ENCODE measurements at regions not wholly inside any gene's neighbourhood (a gene's known extent, or its start where the extent isn't known, plus 50 kb on each side); places are given as distances from the start of the nearest gene placed in this dataset.

DNA sequence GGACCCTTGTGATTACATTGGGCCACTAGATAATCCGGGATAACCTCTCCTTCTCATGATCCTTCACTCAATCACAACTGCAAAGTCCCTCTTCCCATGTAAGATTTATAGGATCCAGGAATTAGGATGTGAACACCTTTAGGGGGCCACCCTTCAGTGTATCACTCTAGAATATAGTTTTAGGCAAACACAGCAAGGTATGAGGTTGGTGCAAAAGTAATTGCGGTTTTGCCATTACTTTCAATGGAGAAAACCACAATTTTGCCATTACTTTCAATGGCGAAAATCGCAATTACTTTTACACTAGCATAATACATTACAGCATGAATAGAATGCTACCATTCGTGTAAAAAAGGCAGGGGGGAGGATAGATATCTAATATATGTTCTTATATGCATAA is 104.0 kb downstream of the BAMBI start:
- no peak for DNase-seq
- H3K9me3 ChIP-seq = no peaks in the 10 kb centered on the region
- H3K4me3 ChIP-seq = no peak overlapping the region
- no peak overlapping the region for H3K27ac ChIP-seq
- no peaks in the 10 kb centered on the region for H3K36me3 ChIP-seq (ENCODE audit: low read depth, missing control alignments)
- H3K4me1 ChIP-seq = no peaks in the 10 kb centered on the region
- intact Hi-C loops (cut with DNase I; ENCODE audit: low total_unique reads) = no loop called here
- TF ChIP-seq, protein P1, sequence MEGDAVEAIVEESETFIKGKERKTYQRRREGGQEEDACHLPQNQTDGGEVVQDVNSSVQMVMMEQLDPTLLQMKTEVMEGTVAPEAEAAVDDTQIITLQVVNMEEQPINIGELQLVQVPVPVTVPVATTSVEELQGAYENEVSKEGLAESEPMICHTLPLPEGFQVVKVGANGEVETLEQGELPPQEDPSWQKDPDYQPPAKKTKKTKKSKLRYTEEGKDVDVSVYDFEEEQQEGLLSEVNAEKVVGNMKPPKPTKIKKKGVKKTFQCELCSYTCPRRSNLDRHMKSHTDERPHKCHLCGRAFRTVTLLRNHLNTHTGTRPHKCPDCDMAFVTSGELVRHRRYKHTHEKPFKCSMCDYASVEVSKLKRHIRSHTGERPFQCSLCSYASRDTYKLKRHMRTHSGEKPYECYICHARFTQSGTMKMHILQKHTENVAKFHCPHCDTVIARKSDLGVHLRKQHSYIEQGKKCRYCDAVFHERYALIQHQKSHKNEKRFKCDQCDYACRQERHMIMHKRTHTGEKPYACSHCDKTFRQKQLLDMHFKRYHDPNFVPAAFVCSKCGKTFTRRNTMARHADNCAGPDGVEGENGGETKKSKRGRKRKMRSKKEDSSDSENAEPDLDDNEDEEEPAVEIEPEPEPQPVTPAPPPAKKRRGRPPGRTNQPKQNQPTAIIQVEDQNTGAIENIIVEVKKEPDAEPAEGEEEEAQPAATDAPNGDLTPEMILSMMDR (IDR thresholded peaks at IDR 0.05) = no peak
- TF ChIP-seq POLR2A (IDR thresholded peaks at IDR 0.05) = no peak
- 89 to 92% methylated on average over 5 of the region's 5 CpGs for WGBS, 2 donors
- H3K27me3 ChIP-seq = no peaks in the 10 kb centered on the region

DNA sequence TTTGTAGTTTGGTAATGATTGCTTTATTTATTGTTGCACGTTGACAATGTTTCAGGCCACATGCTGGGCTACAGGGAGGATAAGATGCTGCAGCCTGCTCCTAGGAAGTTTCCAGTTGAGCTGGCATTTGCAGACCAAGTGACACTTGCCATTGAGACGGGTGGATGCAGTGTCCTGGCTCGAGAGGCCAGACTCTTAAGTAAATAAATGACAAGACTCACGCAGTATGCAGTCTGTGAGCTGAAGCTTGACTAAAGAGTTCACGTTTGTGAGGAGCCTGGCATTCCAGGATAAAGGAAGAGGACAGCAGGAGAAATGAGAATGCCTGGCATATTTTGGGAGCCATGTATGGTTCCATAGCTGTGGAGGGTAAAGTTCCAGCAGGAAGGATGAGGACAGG is 105.8 kb downstream of the BAMBI start:
- 89 to 94% methylated on average over 5 of the region's 5 CpGs for WGBS, 2 donors
- Histone ChIP-seq H3K27ac (no peak overlapping the region), H3K9me3 (no peaks in the 10 kb centered on the region), H3K4me1 (no peaks in the 10 kb centered on the region), H3K27me3 (no peaks in the 10 kb centered on the region), H3K4me3 (no peak overlapping the region), H3K36me3 (ENCODE audit: low read depth, missing control alignments) (no peaks in the 10 kb centered on the region)
- TF ChIP-seq, protein P1 (IDR thresholded peaks at IDR 0.05) = no peak
- TF ChIP-seq POLR2A (IDR thresholded peaks at IDR 0.05) = no peak
- intact Hi-C loops (cut with DNase I; ENCODE audit: low total_unique reads) = no loop called here
- no peak for DNase-seq

DNA sequence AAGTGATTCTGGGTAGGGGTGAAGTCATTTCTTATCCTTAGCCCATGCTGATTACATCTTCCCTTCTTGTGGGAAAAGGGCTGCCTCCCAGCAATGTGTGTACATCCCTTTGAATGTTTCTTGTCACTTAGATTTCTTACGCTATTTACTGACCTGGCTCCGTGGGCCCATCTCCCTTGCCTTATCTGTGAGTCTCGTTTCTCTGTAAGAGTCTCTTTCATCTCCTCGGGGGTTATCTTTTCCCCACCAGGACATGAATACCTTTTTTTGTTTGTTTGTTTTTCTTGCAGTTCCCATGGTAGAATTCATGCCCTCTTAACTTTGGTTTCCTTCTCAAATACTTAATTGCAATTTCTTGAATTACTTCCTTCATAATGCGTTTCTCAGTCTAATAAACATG is 107.7 kb downstream of the BAMBI start:
- Histone ChIP-seq H3K9me3 (no peaks in the 10 kb centered on the region), H3K4me1 (no peaks in the 10 kb centered on the region), H3K36me3 (ENCODE audit: low read depth, missing control alignments) (no peaks in the 10 kb centered on the region), H3K27me3 (no peaks in the 10 kb centered on the region), H3K4me3 (no peak overlapping the region), H3K27ac (no peak overlapping the region)
- no peak for TF ChIP-seq POLR2A (IDR thresholded peaks at IDR 0.05)
- TF ChIP-seq, protein P1 (IDR thresholded peaks at IDR 0.05) = no peak
- no peak for DNase-seq
- WGBS, 2 donors = 58 to 65% methylated on average over 5 of the region's 5 CpGs
- intact Hi-C loops (cut with DNase I; ENCODE audit: low total_unique reads) = no loop called here

DNA sequence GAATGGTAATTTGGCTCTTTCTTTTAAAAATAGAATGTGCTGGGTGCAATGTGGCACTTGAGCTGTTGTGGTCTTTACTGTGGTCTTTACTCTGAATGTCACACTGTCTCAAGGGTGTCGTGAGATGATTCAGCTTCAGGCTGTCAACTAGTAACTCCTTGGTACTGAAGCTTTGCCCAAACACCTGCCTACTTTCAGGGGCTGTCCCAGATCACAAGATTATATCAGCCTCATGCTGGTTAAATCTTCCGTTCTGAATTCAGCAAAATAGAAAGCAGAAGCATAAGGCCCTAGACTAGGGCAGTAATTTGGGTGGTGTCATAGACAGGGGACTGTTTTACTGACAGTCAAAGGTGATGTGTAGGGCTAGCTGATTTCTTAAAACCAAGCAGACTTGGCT is 110.9 kb downstream of the BAMBI start:
- no peaks in the 10 kb centered on the region for H3K27me3 ChIP-seq
- no peaks in the 10 kb centered on the region for H3K36me3 ChIP-seq (ENCODE audit: low read depth, missing control alignments)
- intact Hi-C loops (cut with DNase I; ENCODE audit: low total_unique reads) = no loop called here
- H3K4me1 ChIP-seq = no peaks in the 10 kb centered on the region
- TF ChIP-seq, protein P1 (IDR thresholded peaks at IDR 0.05) = no peak
- TF ChIP-seq POLR2A (IDR thresholded peaks at IDR 0.05) = no peak
- H3K9me3 ChIP-seq = no peaks in the 10 kb centered on the region
- H3K4me3 ChIP-seq = no peak overlapping the region
- H3K27ac ChIP-seq = no peak overlapping the region
- 83 to 100% methylated on average over 2 of the region's 2 CpGs for WGBS, 2 donors
- no peak for DNase-seq

DNA sequence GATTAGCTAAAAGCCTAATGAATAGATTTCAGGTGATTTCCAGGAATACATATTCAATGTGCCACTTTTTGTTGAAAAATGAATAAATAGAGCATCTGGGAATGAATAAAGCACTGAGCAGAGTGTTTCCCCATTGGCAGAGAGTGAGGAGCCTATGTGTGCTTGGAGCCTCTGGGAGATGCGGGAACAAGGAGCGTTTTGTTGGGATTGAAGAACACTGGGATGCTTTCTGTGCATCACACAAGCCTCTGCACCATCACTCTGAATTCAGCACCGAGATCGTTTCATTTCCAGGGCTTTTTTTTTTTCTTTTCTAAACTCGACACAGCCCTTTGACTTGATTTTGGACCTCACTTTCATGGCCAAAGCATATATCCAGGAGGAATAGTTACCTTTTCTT is 111.4 kb downstream of the BAMBI start:
- no peak for TF ChIP-seq POLR2A (IDR thresholded peaks at IDR 0.05)
- TF ChIP-seq, protein P1 (IDR thresholded peaks at IDR 0.05) = no peak
- no peak overlapping the region for H3K27ac ChIP-seq
- WGBS, 2 donors = 84 to 89% methylated on average over 5 of the region's 5 CpGs
- H3K4me3 ChIP-seq = no peak overlapping the region
- H3K27me3 ChIP-seq = no peaks in the 10 kb centered on the region
- no peaks in the 10 kb centered on the region for H3K36me3 ChIP-seq (ENCODE audit: low read depth, missing control alignments)
- DNase-seq = no peak
- intact Hi-C loops (cut with DNase I; ENCODE audit: low total_unique reads) = no loop called here
- H3K9me3 ChIP-seq = no peaks in the 10 kb centered on the region
- H3K4me1 ChIP-seq = no peaks in the 10 kb centered on the region
